Motor neuron (in vitro differentiated cells): ENCODE measurements at regions not wholly inside any gene's neighbourhood (a gene's known extent, or its start where the extent isn't known, plus 50 kb on each side); places are given as distances from the start of the nearest gene placed in this dataset.
A peak's percentile ranks its signal among the peaks of the same experiment; 100 is the strongest.

ENCODE experiments used
- ATAC-seq, 8 experiments: fragments of 200-7000 bp; cut with Tn5 transposase; replicated peaks in 6 of 8; 2 replicates each; pipeline ENCODE4 v1.8.0; 2021; ENCODE audit warnings: mild to moderate bottlenecking in 8 of 8, moderate library complexity in 8 of 8
- H3K27ac ChIP-seq, 2 donors: fragments of 250-450 bp; sonication (Bioruptor Pico); 2 replicates each; pipeline ENCODE4 v1.9.0; 2021; ENCODE audit warnings: antibody characterized with exemption in 2 of 2, mild to moderate bottlenecking in 2 of 2, moderate library complexity in 1 of 2
- H3K4me1 ChIP-seq, 2 donors: fragments of 250-450 bp; sonication (Bioruptor Pico); replicated peaks in 1 of 2; 2 replicates each; pipeline ENCODE4 v1.6.1; 2021; ENCODE audit warnings: antibody characterized with exemption in 2 of 2, mild to moderate bottlenecking in 2 of 2, moderate library complexity in 1 of 2
- H3K4me3 ChIP-seq, 5 donors: fragments of 250-450 bp; sonication (Bioruptor Pico); 2 replicates each; pipeline ENCODE4 v1.9.0; 2021; ENCODE audit warnings: antibody characterized with exemption in 5 of 5, mild to moderate bottlenecking in 5 of 5, moderate library complexity in 4 of 5
- WGBS, 10 experiments: fragments of 450-650 bp; shearing (Covaris generic); methylation state at CpG; one replicate each; pipeline ENCODE4 v1.0.0; 2022; 5-methylcytosine and 5-hydroxymethylcytosine counted together
- in situ Hi-C, 9 experiments: fragments of 400-800 bp; cut with MboI; loops; one replicate each; pipeline ENCODE4 v1.15.0; 2021; ENCODE audit warnings: low sequenced_read_pairs in 9 of 9, low pct_unique_long_range_greater_than_20kb in 2 of 9; ENCODE audit not compliant: unreplicated experiment in 9 of 9

DNA sequence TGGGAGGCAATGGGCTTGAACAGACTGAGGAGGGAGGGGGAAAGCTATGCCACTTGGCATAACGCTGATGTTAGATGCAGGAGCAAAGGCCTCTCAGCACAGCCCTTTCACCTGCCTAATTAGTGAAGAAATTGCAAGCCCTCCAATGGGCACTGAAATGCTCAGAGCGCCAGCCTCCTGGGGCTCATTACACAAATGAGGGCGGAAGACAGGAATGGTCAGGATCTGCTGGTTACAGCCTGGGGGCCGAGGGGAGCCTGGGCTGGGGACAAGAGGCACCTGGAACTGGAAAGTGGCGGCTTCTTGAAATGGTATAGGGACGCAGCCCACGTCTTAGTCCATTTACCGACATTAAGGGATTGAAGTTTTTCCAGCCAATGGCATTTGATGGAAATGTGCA, 50.2 kb upstream of the PLET1 start:
- peak in 2 of 8 experiments; percentile 29 to 48 for ATAC-seq
- in situ Hi-C loops = loop anchor here in 2 of 9 experiments (25.0 kb wide), 1 partner anchor 251 kb away; no protein-coding TSS in a partner anchor
- WGBS, 10 experiments = 40 to 82% (median 80%) methylated on average over 1 to 8 of the region's 8 CpGs; no CpG with 5 or more reads in 4 of the 10 experiments

DNA sequence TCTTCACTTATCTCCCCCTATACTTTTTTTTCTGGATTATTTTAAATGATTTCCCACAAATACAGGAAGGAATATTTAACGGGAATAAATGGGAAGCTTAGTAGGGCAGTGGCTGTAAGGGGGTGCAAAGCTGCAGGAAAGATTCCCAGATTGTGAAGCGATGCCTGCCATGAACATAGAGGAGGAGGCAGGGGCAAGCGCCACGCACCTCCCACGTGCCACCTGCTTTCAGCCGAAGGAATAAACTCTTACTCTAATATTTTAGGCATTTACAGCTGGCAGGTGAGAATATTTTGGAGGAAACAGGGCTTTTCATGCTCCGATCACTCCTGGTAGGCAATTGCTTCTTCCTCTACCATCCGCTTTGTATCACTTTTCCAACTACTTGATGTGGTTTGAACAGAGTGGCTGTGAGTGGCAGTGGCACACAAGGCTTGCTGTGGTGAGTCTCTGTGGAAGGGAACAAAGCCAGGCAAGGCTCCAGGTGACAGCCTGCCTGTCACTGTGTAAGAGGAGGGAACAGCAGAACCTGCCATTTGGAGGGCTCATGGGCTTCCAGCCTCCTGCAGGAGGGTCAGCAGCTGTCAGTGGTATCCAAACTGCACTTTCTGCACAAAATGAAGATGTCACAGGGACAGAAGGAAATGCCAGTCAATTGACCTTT, 54.5 kb upstream of the PLET1 start:
- no peak for ATAC-seq
- H3K4me1 ChIP-seq = peaks cover 0 to 12% of the 10 kb centered on the region in 2 donors
- in situ Hi-C loops = loop anchor here in 2 of 9 experiments (25.0 kb wide), 1 partner anchor 247 kb away; no protein-coding TSS in a partner anchor
- no peak overlapping the region for H3K27ac ChIP-seq
- WGBS, 10 experiments = 68 to 97% (median 89%) methylated on average over 3 to 7 of the region's 8 CpGs; no CpG with 5 or more reads in 2 of the 10 experiments
- H3K4me3 ChIP-seq = no peak overlapping the region

More for the DNA sequence above, 50.2 kb upstream of the PLET1 start:
- no peak overlapping the region for H3K4me3 ChIP-seq
- no peak overlapping the region for H3K27ac ChIP-seq
- peaks cover 6 to 26% of the 10 kb centered on the region in 2 donors for H3K4me1 ChIP-seq

DNA sequence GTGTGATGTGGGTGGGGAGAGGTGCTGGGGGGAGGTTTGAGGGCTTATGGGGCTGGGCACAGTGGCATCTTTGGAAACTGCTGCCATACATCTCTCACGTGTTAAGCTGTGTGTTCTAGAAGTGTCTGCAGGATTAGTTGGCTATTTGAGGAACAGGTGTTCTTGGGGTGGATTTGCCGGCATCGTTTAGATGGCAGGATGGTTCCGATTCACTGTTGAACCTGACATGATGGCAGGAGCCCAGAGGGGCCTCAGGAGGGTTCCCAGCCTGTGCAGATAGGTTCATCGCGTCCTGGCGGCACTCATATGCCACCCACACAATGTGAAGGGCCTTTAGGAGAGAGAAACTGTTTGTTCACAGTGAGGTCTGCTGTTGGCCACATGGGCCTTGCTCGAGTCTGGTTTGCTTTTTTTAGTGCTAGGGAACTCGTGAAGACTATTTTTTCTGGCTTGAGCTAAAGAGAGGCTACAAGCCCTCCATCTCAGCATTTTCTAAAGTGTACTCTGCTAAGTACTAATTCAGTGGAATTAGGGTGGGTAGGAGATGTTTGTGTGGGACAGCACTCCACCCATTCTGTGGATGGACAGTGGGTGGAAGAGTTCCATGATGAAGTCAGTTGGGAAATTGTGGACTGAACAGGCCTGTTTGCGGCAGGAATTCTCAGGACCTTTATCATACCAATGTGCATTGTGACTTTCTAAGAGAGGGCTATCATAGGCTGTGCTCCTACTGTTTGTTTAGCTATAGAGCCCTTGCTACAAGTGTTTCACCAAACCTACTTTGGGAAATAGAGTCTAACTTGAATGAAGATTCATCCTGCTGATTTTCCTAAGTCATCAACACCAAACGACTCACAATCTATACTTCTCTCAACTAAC, 55.4 kb upstream of the PLET1 start:
- Histone ChIP-seq H3K4me3 (no peak overlapping the region), H3K4me1 (peaks cover 0 to 3% of the 10 kb centered on the region in 2 donors), H3K27ac (no peak overlapping the region)
- WGBS, 10 experiments = 38 to 100% (median 91%) methylated on average over 1 to 9 of the region's 11 CpGs; no CpG with 5 or more reads in 2 of the 10 experiments
- in situ Hi-C loops = loop anchor here in 2 of 9 experiments (25.0 kb wide), 1 partner anchor 246 kb away; no protein-coding TSS in a partner anchor
- no peak for ATAC-seq

DNA sequence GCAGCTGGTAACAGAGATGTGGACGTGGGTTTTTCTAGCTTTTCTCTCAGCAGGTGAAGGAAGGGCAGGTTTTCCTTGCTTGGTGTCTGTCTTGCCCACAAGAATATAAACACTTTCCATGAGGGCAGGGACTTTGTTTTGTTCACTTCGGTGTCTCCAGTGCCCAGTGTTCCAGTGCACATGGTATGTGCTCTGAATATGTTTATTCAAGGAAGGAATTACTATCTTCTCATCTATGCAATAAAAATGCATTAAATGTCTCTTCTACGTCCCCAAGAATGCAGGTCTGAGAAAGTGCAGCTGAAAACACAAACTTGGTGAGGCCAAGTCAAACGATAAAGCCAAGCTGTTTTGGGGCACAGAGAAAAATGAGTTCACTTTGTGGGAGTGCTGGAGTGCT, 56.3 kb upstream of the PLET1 start:
- H3K27ac ChIP-seq = no peak overlapping the region
- in situ Hi-C loops = loop anchor here in 2 of 9 experiments (25.0 kb wide), 1 partner anchor 245 kb away; no protein-coding TSS in a partner anchor
- ATAC-seq = peak in 1 of 8 experiments; percentile 64
- peaks cover 4 to 6% of the 10 kb centered on the region in 2 donors for H3K4me1 ChIP-seq
- H3K4me3 ChIP-seq = no peak overlapping the region
- WGBS, 10 experiments = 20 to 91% (median 75%) methylated on average over 1 to 4 of the region's 4 CpGs

DNA sequence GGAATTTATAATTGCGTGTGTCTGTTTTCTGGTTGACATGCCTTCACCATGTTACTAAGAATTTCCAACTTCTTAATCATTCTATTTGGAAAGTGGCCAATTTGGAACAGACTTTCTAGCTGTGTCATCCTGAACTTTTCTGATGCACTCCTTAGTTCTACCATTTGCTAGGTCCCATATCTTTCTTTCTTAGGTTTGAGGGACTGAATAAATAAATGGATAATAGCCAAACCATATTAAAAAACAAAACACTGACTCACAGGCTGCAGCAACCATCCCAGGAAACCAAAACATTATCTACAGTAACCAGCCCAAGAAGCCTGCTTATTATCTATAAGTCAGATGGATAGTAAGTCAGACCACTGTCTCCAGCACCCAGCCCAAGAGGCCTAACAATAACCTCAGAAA, 57.5 kb upstream of the PLET1 start:
- H3K4me1 ChIP-seq = peaks cover 7 to 12% of the 10 kb centered on the region in 2 donors
- in situ Hi-C loops = loop anchor here in 2 of 9 experiments (25.0 kb wide), 1 partner anchor 244 kb away; no protein-coding TSS in a partner anchor
- H3K27ac ChIP-seq = no peak overlapping the region
- no peak overlapping the region for H3K4me3 ChIP-seq
- ATAC-seq = peak in 2 of 8 experiments; percentile 78 to 80
- 0 to 90% (median 30%) methylated on average over 1 of the region's 1 CpG; no CpG with 5 or more reads in 2 of the 10 experiments for WGBS, 10 experiments

DNA sequence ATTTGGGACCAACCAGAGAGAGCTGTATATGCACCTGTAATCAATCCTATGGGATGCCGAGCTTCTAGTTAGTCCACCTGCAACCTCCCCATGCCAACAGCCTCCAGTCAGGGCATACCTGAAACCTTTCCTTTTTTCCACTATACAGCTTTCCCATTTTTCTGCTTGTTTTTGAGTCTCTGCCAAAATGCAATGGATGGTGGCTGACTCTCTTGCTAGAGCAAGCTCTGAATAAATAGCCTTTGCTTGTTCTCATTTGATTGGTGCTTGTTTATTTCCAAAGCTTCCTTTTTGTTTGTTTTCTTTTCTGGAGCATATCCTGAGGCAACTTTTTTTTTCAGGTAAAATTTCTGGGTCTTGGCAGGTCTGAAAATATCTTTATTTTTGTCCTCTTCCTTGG, 58.0 kb upstream of the PLET1 start:
- 100% methylated on average over 1 of the region's 1 CpG; no CpG with 5 or more reads in 8 of the 10 experiments for WGBS, 10 experiments
- ATAC-seq = no peak
- no peak overlapping the region for H3K4me3 ChIP-seq
- in situ Hi-C loops = loop anchor here in 2 of 9 experiments (25.0 kb wide), 1 partner anchor 244 kb away; no protein-coding TSS in a partner anchor
- peaks cover 7 to 12% of the 10 kb centered on the region in 2 donors for H3K4me1 ChIP-seq
- H3K27ac ChIP-seq = no peak overlapping the region

DNA sequence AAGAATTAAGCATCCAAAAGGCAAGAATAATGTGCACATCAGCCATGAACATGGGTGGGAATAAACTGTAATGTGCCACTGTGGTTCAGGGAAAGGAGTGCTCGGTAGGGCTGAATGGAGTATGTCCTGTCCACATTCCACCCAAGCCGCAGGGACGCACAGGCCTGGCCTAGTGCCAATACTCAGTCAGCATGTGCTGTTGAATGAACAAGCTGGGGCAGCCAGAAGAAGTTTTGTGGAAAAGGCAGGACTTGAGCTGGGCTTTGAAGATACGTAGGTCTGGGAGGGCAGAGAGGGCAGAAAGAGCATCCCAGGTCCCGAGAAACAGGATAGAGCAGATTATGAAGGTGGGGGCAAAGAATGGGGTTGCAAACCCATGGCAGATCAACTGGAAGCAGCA, 60.0 kb upstream of the PLET1 start:
- 25 to 83% (median 53%) methylated on average over 1 to 5 of the region's 5 CpGs; no CpG with 5 or more reads in 3 of the 10 experiments for WGBS, 10 experiments
- in situ Hi-C loops = loop anchor here in 2 of 9 experiments (25.0 kb wide), 1 partner anchor 242 kb away; no protein-coding TSS in a partner anchor
- no peak overlapping the region for H3K27ac ChIP-seq
- peaks cover 7 to 12% of the 10 kb centered on the region in 2 donors for H3K4me1 ChIP-seq
- ATAC-seq = peak in 4 of 8 experiments; percentile 51 to 79 (median 60)
- no peak overlapping the region for H3K4me3 ChIP-seq

DNA sequence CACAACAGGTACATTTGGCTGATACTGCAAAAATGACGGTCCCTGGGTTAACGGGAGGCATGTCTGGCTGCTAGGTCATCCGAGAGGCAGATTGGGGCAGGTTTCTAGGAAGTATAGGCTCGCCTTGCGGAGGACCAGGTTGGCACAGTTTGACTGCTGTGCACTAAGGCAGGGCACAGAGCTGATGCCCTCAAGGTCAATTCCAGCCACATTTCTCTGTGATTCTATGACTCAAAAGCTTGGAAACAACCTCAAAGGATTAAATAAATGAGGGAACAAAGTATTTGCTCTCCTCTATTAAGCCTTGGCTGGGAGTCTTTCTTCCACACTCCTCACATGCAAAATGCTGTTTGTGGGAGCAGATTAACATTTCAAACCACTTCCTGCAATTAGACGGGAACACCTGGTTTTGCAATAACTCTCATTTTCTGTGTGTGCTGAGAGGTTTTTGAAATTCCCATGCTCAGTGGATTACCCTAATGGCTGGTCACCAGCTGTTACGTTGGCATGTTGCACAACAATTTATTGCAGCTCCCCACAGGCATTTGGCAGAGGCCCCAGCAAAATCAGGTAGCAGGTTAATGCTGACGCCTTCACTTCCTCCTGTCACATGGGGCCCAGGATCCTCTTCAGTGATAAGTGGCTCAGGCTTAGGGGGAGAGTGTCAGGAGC, 61.0 kb upstream of the PLET1 start:
- in situ Hi-C loops = loop anchor here in 2 of 9 experiments (25.0 kb wide), 1 partner anchor 241 kb away; no protein-coding TSS in a partner anchor
- H3K4me3 ChIP-seq = no peak overlapping the region
- peak overlapping the region in 1 of 2 donors; percentile 6 for H3K27ac ChIP-seq
- ATAC-seq = peak in 7 of 8 experiments; percentile 28 to 87 (median 42)
- WGBS, 10 experiments = 0 to 93% (median 57%) methylated on average over 2 to 6 of the region's 8 CpGs; no CpG with 5 or more reads in 3 of the 10 experiments
- peaks cover 7 to 12% of the 10 kb centered on the region in 2 donors for H3K4me1 ChIP-seq

DNA sequence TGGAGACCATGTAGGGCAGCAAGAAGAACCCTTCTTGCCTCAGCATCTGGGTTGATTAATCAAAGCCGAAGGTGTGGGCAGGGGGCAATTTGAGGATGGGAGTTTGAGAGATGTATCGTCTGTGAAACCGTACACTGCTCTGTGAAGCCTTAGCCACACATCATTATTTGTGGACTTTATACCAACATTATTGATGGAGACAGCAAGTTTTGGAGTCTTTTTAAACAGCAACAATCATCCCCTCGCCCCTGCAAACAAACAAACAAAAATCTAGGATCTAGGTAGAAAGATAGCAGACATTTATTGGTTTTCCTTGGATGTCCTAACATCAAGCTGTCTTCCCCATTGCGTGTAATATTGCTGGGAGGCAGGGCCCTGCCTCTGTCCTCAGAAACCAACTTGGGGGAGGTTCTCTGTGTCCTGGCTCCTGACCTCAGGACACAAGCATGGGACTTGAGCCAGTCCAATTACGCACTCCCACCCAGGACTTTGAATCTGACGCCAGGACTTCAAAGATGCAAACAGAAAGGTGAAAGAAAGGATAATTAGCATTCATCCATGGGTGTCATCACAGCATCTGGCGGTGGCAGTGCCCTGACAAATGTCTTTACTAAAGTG, 61.6 kb upstream of the PLET1 start:
- Histone ChIP-seq H3K4me3 (no peak overlapping the region), H3K27ac (peak overlapping the region in 1 of 2 donors; percentile 6), H3K4me1 (peaks cover 7 to 12% of the 10 kb centered on the region in 2 donors)
- 68 to 90% (median 82%) methylated on average over 2 to 4 of the region's 8 CpGs; no CpG with 5 or more reads in 1 of the 10 experiments for WGBS, 10 experiments
- in situ Hi-C loops = loop anchor here in 2 of 9 experiments (25.0 kb wide), 1 partner anchor 240 kb away; no protein-coding TSS in a partner anchor
- no peak for ATAC-seq

DNA sequence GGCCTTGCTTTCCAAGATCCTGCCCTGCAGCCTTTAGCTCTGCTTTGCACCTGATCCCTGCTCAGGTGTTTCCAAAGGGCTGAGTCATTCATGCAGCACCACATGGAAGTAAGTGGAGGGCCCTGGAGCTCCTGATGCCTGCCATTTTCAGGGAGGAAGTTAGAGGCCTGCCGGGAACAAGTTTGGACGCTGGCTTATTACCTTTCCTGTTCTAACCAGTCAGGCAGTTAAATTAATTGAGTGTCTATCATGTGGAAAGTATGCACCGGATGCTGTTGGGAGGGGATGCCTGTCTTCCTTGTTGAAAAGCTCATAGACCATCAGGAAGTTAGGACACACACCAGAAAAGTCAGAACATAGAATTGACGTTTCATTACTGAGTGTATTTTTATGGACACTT, 73.7 kb upstream of the PLET1 start:
- ATAC-seq = no peak
- 0 to 80% (median 76%) methylated on average over 1 to 4 of the region's 4 CpGs; no CpG with 5 or more reads in 5 of the 10 experiments for WGBS, 10 experiments
- Histone ChIP-seq H3K4me1 (peaks cover 2 to 3% of the 10 kb centered on the region in 2 donors), H3K4me3 (no peak overlapping the region), H3K27ac (no peak overlapping the region)
- in situ Hi-C loops = no loop called here

DNA sequence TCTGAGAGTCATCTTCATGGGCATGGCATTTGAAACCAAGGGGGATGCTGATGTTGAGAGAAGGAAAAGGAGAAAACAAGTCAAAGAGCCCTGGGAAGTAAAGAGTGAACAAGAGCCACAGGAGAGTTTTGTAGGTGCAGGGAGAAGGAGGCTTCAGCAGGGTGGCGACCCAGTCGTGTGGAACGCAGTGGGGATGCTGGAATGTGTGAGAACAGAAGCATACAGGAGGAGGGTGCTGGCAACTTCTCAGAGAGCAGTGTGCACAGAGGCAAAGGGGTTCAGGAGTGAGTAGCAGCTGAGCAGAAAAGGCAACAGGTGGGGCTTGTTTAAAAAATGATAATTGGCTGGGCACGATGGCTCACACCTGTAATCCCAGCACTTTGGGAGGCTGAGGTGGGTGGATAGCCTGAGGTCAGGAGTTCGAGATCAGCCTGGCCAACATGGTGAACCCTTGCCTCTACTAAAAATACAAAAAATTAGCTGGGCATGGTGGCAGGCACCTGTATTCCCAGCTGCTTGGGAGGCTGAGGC, 75.8 kb upstream of the PLET1 start:
- H3K4me1 ChIP-seq = peaks cover 4 to 5% of the 10 kb centered on the region in 2 donors
- no peak overlapping the region for H3K27ac ChIP-seq
- 34 to 100% (median 83%) methylated on average over 1 to 5 of the region's 5 CpGs; no CpG with 5 or more reads in 5 of the 10 experiments for WGBS, 10 experiments
- no peak overlapping the region for H3K4me3 ChIP-seq
- in situ Hi-C loops = no loop called here
- no peak for ATAC-seq
